Fibroblast of peridontal ligament (primary cell): ENCODE measurements at regions not wholly inside any gene's neighbourhood (a gene's known extent, or its start where the extent isn't known, plus 50 kb on each side); places are given as distances from the start of the nearest gene placed in this dataset.

ENCODE experiments used
- DNase-seq: peaks from one replicate; pipeline ENCODE4 v3.0.0-alpha.2; 2010; ENCODE audit errors: extremely low read depth

GRCh38 chr10:133006202-133006601 lies 63.8 kb upstream of the CFAP46 start:
- no peak for DNase-seq

GRCh38 chr10:133004478-133004877 lies 62.1 kb upstream of the CFAP46 start:
- DNase-seq, result no peak

GRCh38 chr10:133003188-133003587 lies 60.8 kb upstream of the CFAP46 start:
- no peak for DNase-seq

DNA sequence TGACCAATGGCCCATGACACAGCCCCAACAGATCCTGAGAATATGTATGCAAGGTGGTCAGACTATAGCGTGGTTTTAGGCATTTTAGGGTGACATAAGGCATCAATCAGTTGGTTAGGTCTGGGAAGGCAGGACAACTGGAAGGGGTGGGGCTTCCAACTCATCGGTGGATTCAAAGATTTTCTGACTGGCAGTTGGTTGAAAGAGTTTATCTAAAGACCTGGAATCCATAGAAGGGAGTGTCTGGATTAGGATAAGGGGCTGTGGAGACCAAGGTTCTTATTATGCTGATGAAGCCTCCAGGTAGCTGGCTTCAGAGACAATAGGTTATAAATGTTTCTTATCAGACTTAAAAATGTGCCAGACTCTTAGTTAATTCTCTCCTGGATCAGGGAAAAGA lies 60.3 kb upstream of the CFAP46 start:
- DNase-seq, result no peak

GRCh38 chr10:133001114-133001513 lies 58.7 kb upstream of the CFAP46 start:
- DNase-seq, result no peak

DNA sequence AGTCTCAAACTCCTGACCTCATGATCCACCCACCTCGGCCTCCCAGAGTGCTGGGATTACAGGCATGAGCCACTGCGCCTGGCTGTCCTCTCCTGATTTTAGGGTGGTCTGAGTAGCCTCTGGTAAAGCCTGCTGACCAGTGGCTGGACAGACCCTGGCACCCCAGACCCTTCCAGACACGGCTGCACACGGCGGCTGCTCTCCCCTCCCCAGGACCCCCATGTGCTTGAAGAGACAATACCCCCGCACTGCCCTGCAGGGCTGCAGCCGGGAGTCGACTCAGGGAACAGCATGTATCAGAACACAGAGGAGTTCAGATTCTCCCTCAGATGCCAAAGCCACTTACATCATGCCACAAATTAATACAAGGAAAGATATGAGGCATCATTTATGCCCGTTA lies 58.3 kb upstream of the CFAP46 start:
- DNase-seq, result no peak

DNA sequence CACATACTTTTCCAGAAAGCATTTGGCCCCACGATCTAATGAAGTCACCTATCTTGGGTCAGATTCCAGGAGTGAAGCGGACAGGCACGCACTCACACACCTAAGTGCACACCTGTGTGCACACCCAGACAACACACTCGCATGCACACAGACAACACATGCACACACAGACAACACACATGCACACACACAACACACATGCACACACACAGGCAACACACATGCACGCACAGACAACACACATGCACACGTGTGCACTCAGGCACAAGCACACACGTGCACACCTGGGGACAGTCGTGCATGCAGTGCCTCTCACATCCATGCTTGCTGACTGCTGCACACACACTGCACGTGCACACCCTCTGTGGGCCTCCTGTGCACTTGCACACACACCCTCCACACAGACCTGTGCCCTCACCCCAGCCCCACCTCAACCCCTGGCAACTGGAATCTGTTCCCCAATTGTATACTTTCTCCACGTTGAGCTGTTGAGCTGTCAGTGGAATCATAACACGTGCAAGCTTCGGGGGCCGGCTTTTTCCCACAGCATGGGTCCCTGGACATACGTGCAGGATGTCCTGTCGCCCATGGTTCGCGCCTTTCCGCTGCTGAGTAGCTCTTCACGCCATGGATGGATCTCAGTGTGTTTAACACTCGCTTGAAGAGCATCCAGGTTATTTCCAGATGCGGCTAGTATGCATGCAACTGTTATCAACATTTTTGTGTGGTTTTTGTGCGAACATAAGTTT lies 55.3 kb upstream of the CFAP46 start:
- no peak for DNase-seq

DNA sequence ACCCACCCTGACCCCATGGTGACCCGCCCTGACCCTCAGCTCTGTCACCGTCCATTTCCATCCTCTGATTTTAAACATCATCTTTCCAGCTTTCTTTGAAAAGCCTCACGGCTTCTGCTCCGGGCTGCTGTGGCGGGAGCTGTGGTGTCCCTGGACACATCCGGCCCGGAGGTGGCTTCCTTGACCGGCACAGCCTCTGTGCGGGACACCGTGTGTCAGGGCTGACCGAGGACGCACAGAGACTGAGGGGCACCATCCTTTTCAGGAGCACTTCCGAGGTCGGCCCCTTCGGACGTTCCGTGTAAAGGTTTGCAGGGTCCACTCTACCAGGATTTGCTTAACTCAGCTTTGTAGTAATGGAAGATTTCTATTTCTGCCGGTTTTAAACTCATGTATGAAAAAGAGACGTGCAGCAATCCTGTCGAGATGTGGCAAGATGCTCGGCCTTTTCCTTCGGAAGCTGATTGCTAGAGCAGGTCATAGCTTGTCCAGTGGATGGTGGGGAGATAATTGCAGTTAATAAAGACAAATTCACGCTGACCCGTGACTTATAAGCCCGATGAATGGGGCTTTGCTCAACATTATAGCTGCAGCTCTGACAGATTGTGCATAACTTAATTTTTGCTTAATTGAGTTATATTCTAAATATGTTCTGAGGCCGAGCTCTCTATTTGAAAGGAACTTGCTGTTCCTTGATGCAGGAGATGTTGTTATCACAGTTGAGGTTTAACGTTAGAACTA lies 54.4 kb upstream of the CFAP46 start:
- DNase-seq, result no peak

- no peak for DNase-seq
Measured at GRCh38 chr10:132995909-132996602, 53.7 kb upstream of the CFAP46 start.

DNA sequence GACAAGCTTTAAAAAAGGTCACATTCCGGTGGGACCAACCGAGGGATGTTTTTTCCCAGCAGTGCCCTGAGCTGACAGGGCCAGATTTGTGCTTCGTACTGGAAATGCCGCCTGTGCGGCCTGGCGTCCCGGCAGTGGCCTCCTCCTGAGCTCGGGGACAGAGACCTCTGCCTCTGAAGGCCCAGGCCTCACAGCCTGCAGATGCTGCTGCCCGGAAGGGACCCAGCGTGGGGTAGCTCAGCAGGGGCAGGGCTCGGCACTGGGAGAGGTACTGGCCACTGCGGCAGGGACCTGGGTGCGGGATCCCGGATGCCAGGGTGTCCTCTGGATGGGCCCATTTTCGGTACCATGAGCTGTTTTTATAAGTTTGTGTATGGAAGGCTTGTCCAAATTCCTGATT lies 52.4 kb upstream of the CFAP46 start:
- DNase-seq, result no peak

- peak; percentile 50 for DNase-seq
Measured at GRCh38 chr10:132994185-132994796, 51.9 kb upstream of the CFAP46 start.

- DNase-seq, result no peak
Measured at GRCh38 chr10:132993271-132994184, 51.2 kb upstream of the CFAP46 start.

DNA sequence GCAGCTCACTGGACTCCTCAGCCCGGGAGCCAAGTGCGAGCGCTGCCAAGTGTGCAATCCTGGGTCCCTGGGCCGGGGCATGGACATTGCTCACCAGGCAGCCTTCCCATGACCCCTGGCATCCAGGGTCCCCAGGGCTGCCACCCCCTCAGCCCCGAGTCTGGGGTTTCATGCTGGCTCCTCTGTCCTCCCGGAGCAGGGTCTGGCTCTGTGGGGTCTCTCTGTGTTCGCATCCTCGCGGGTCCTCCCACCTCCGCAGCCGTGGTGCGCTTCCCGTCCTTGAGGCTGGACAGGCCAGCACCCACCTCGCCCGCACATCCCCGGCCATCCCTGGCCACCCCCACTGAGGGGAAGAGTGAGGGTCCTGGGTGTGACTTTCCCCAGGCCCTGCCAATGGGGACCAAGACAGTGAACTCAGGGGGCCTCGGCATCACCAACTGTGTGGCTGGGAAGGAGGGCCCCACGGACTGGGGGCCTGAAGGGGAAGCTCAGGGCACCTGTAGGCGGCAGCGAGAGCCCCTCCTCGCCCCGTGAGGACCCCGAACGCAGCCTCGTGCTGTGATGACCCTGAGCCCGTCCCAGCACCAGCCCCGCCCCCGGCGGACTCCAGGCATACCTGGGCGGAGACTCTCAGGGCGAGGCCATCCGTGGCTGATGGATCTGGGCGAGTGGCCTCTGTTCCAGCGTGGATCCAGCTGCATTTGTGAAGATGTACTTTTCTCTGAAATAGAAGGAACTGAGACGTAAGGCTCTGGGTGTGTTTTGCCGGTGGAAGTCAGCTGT lies 50.3 kb upstream of the CFAP46 start:
- no peak for DNase-seq
